HG03354 (cell line): ENCODE measurements at regions not wholly inside any gene's neighbourhood (a gene's known extent, or its start where the extent isn't known, plus 50 kb on each side); places are given as distances from the start of the nearest gene placed in this dataset.
"Not testable (repeated sequence)": the region's sequence is repeated elsewhere in the genome, so short reads cannot be mapped to it uniquely, and the experiment has no call there.

Source experiments
- ATAC-seq: cut with Tn5 transposase; IDR thresholded peaks from one replicate; pipeline ENCODE4 v1.9.1; 2021; ENCODE audit warnings: mild to moderate bottlenecking; ENCODE audit not compliant: unreplicated experiment, poor library complexity, severe bottlenecking

DNA sequence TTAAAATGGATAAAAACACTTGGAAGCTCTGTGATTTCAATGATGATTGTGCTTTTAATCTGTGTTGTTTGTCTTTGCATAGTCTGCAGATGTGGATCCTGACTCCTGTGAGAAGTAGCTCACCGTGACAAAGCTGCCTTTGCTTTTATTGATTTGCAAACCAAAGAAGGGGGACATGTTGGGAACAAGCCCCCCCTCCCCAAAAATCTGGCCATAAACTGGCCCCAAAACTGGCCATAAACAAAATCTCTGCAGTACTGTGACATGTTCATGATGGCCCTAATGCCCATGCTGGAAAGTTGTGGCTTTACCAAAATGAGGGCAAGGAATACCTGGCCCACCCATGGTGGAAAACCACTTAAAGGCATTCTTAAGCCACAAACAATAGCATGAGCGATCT, 202.4 kb downstream of the YTHDC2 start:
- ATAC-seq: not testable (repeated sequence)

DNA sequence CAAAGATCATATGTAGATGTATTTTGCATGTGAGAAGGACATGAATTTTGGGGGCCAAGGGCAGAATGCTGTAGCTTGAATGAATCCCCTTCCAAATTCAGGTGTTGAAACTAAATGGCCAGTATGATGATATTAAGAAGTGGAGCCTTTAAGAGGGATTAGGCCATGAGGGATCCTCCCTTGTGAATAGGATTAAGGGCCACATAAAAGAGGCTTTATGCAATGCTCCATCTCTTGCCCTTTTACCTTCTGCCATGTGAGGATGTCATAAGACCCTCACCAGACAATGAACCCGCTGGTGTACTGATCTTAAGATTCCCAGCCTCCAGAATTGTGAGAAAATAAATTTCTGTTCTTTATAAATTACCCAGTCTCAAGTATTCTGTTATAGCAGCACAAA, 206.1 kb downstream of the YTHDC2 start:
- ATAC-seq: no peak

DNA sequence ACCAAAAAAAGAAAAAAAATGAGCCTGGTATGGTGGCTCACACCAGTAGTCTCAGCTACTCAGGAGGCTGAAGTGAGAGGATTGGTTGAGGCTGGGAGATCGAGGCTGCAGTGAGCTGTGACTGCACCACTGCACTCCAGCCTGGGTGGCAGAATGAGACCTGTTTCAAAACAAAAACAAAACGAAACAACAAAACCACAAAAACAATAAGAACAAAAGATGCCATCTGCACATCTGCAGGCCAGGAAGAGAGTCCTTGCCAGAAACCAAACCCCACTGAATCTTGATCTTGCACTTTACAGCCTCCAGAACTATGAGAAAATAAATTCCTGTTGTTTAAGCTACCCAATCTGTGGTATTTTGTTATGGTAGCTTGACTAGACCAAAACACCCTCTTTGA, 207.7 kb downstream of the YTHDC2 start:
- ATAC-seq: no peak

DNA sequence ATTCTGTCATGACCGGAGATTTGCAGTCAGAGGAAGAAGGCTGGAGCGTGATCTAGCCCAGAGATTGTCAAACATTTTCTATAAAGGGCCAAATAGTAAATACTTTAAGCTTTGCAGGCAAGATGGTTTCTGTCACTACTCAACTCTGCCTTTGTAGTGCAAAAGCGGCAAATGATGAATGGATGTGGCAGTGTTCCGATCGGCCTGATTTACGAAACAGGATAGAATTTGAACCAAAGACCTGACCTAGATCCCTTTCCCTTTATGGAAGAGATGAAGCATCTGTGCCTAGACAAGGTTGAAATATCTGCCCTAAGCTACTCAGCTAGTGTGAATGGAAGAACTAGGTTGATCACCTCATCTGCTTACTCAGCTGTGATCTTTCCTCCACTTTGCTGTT, 209.5 kb downstream of the YTHDC2 start:
- no peak for ATAC-seq

- no peak for ATAC-seq
Observed at GRCh38 chr5:113735751-113736150, 222.3 kb downstream of the YTHDC2 start.

GRCh38 chr5:113742176-113742575, 228.7 kb downstream of the YTHDC2 start:
- ATAC-seq: no peak

GRCh38 chr5:113742639-113743038, 229.1 kb downstream of the YTHDC2 start:
- no peak for ATAC-seq

GRCh38 chr5:113748403-113748802, 234.9 kb downstream of the YTHDC2 start:
- ATAC-seq: no peak

- ATAC-seq: no peak
Observed at GRCh38 chr5:113749334-113749733, 235.8 kb downstream of the YTHDC2 start.

GRCh38 chr5:113753182-113753581, 239.7 kb downstream of the YTHDC2 start:
- ATAC-seq: not testable (repeated sequence)

GRCh38 chr5:113755516-113755915, 242.0 kb downstream of the YTHDC2 start:
- ATAC-seq: no peak

DNA sequence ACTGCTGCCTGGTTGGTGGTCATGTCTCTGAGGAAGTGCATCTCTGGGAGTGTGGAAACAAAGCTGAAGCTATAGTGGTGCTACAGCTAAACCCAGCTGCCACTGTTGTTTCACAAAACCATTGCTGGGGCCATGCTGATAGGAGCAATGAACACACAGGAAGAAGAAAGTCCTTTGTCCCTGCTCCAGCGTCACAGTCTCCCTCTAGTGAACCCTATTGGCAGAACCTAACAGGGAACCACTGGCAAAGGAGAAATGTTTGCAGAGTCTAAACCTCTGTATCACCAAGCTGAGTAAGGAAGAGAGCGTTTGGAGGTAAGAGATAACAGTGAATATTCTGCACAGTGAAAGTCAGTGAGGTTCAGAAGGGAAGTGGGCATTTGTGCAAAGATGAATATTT, 244.0 kb downstream of the YTHDC2 start:
- no peak for ATAC-seq

- ATAC-seq: peak; percentile 46
Observed at GRCh38 chr5:113759505-113759904, 246.0 kb downstream of the YTHDC2 start.

- ATAC-seq: no peak
Observed at GRCh38 chr5:113760486-113760885, 247.0 kb downstream of the YTHDC2 start.

GRCh38 chr5:113761594-113761993, 248.1 kb downstream of the YTHDC2 start:
- no peak for ATAC-seq

- no peak for ATAC-seq
Observed at GRCh38 chr5:113764382-113764781, 250.9 kb downstream of the YTHDC2 start.

- not testable (repeated sequence) for ATAC-seq
Observed at GRCh38 chr5:113766827-113767226, 253.3 kb downstream of the YTHDC2 start.

GRCh38 chr5:113770648-113771047, 257.2 kb downstream of the YTHDC2 start:
- ATAC-seq: no peak

DNA sequence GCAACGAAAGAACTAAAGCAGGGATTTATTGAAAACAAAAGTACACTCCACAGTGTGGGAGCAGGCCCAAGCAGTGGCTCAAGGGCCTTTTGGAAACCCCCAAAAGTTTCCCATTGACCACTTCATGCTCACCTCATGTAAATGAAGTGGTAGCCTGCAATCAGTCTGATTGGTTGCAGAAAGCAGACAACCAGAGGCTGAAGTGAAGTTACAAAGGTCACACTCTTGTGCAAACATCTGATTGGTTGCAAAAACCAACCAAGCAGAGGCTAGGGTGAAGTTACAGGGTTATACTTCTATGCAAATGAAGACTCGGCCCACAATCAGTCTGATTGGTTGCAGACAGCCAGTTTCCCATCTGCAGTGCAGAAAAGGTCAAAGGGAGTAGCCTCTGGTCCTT, 258.0 kb downstream of the YTHDC2 start:
- ATAC-seq: peak; percentile 63

DNA sequence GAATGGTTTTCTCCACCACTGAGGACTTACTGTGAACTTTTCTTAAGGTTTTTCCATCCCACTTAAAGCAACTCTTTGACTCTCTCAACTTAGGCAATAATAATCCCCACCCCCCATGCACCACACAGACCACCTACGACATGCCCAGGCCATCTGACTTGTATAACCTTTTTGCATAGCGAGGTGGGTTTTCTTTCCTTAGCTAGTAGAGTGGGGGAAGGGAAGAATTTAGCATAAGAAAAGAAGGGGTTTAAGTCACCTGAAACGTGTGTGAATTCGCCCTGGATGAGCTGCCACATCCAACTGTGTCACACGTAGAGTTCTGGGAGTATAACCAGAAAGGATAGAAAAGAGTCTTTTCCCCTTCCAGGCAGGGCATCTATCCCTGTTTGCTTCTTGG, 262.7 kb downstream of the YTHDC2 start:
- no peak for ATAC-seq

GRCh38 chr5:113776832-113777525, 263.5 kb downstream of the YTHDC2 start:
- no peak for ATAC-seq

- no peak for ATAC-seq
Observed at GRCh38 chr5:113778147-113778546, 264.7 kb downstream of the YTHDC2 start.
